ENCODE measurements at regions not wholly inside any gene's neighbourhood (a gene's known extent, or its start where the extent isn't known, plus 50 kb on each side); places are given as distances from the start of the nearest gene placed in this dataset.

DNA sequence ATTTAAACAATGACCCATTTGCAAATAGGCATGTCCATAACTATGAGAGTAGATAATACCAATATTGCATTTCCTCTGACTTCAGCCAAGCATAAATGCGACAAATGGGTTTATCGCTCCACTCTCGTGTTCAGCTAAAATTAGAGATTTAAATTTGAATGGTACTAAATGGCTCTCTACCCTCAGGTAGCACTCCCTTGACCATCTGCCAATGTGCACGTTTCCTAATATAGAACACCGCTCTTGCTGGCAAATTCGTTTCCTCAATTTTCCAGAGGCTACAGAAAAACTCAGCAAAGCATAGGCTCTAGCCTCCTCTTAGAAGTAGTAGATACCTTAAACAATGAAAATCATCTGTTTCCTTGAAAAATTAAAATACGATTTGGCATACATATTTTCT is 251.6 kb downstream of the ADGRA3 start:
- Histone ChIP-seq H3K36me3 (replicated peaks in 1 of 2; ENCODE audit: control insufficient read depth in 2 of 2, insufficient read depth in 2 of 2, low read length in 2 of 2) (no peaks in the 10 kb centered on the region), H3K14ac (ENCODE audit: low read length) (no peak overlapping the region), H3K27me3 (ENCODE audit: control insufficient read depth in 3 of 3, insufficient read depth in 3 of 3, low read depth in 1 of 3, low read length in 3 of 3) (no peaks in the 10 kb centered on the region), H3K79me1 (ENCODE audit: low read depth, low read length) (no peaks in the 10 kb centered on the region), H3K4me3 (ENCODE audit: low read length in 2 of 2) (no peak overlapping the region), H4K91ac (ENCODE audit: low read depth, low read length, poor library complexity) (no peak overlapping the region), H3K27ac (replicated peaks; ENCODE audit: low read length) (no peak overlapping the region), H3K9ac (ENCODE audit: low read depth, low read length, poor library complexity) (no peak overlapping the region), H4K8ac (ENCODE audit: low read depth, low read length) (no peak overlapping the region), H3K9me3 (replicated peaks in 1 of 2; ENCODE audit: control insufficient read depth in 2 of 2, insufficient read depth in 1 of 2, low read depth in 1 of 2, low read length in 2 of 2) (no peaks in the 10 kb centered on the region), H3K23ac (ENCODE audit: low read depth, low read length, poor library complexity) (no peak overlapping the region), H3K18ac (ENCODE audit: low read length) (no peak overlapping the region), H2BK15ac (ENCODE audit: low read length) (no peak overlapping the region), H2BK120ac (ENCODE audit: low read depth, low read length) (no peak overlapping the region), H2AK5ac (ENCODE audit: low read depth, low read length) (no peak overlapping the region), H3K4me1 (ENCODE audit: control insufficient read depth in 2 of 2, insufficient read depth in 1 of 2, low read depth in 1 of 2, low read length in 2 of 2) (no peaks in the 10 kb centered on the region), H2AFZ (ENCODE audit: low read length) (no peak overlapping the region), H3K4me2 (ENCODE audit: insufficient read depth, low read length, poor library complexity, severe bottlenecking) (no peak overlapping the region), H2BK5ac (ENCODE audit: low read length) (no peak overlapping the region), H2BK12ac (ENCODE audit: low read length) (no peak overlapping the region), H3K4ac (ENCODE audit: low read length) (no peak overlapping the region)
- no peak for DNase-seq (ENCODE audit: low spot score)
- WGBS, 2 donors (ENCODE audit: extremely low coverage in 2 of 2, insufficient read length in 2 of 2, insufficient replicate concordance in 1 of 2): no CpG with 5 or more reads among the region's 7 CpGs

DNA sequence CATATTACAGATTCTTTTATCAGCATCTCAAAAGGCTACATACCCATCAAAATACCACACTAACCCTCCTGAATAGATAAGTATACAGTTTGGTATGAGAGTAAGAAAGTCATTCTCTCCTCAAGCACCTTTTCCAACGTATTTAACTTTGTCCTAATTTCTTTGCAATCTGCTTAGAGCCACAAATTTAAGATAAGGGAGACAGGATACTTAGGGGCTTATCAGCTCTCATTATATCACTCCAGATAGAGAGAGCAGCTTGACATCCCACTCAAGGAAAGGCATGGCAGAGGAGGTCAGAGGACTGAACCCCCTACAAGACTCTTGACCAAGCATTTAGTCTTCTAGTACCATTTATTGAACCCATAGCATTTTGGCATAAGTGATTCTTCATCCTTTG is 262.4 kb downstream of the ADGRA3 start:
- H2BK5ac ChIP-seq (ENCODE audit: low read length): no peak overlapping the region
- no peak overlapping the region for H2AFZ ChIP-seq (ENCODE audit: low read length)
- H4K91ac ChIP-seq (ENCODE audit: low read depth, low read length, poor library complexity): no peak overlapping the region
- no peaks in the 10 kb centered on the region for H3K27me3 ChIP-seq (ENCODE audit: control insufficient read depth in 3 of 3, insufficient read depth in 3 of 3, low read depth in 1 of 3, low read length in 3 of 3)
- H3K4me3 ChIP-seq (ENCODE audit: low read length in 2 of 2): no peak overlapping the region
- H2BK120ac ChIP-seq (ENCODE audit: low read depth, low read length): no peak overlapping the region
- H3K9ac ChIP-seq (ENCODE audit: low read depth, low read length, poor library complexity): no peak overlapping the region
- no peak overlapping the region for H3K4me2 ChIP-seq (ENCODE audit: insufficient read depth, low read length, poor library complexity, severe bottlenecking)
- H3K36me3 ChIP-seq (replicated peaks in 1 of 2; ENCODE audit: control insufficient read depth in 2 of 2, insufficient read depth in 2 of 2, low read length in 2 of 2): no peaks in the 10 kb centered on the region
- no peak for DNase-seq (ENCODE audit: low spot score)
- H3K9me3 ChIP-seq (replicated peaks in 1 of 2; ENCODE audit: control insufficient read depth in 2 of 2, insufficient read depth in 1 of 2, low read depth in 1 of 2, low read length in 2 of 2): no peaks in the 10 kb centered on the region
- no peak overlapping the region for H2BK12ac ChIP-seq (ENCODE audit: low read length)
- no peak overlapping the region for H3K14ac ChIP-seq (ENCODE audit: low read length)
- no peak overlapping the region for H2BK15ac ChIP-seq (ENCODE audit: low read length)
- H3K4me1 ChIP-seq (ENCODE audit: control insufficient read depth in 2 of 2, insufficient read depth in 1 of 2, low read depth in 1 of 2, low read length in 2 of 2): no peaks in the 10 kb centered on the region
- H2AK5ac ChIP-seq (ENCODE audit: low read depth, low read length): no peak overlapping the region
- no peak overlapping the region for H3K27ac ChIP-seq (replicated peaks; ENCODE audit: low read length)
- no peak overlapping the region for H3K23ac ChIP-seq (ENCODE audit: low read depth, low read length, poor library complexity)
- no peak overlapping the region for H4K8ac ChIP-seq (ENCODE audit: low read depth, low read length)
- H3K18ac ChIP-seq (ENCODE audit: low read length): no peak overlapping the region
- H3K4ac ChIP-seq (ENCODE audit: low read length): no peak overlapping the region
- no CpG with 5 or more reads among the region's 1 CpG for WGBS, 2 donors (ENCODE audit: extremely low coverage in 2 of 2, insufficient read length in 2 of 2, insufficient replicate concordance in 1 of 2)
- no peaks in the 10 kb centered on the region for H3K79me1 ChIP-seq (ENCODE audit: low read depth, low read length)

DNA sequence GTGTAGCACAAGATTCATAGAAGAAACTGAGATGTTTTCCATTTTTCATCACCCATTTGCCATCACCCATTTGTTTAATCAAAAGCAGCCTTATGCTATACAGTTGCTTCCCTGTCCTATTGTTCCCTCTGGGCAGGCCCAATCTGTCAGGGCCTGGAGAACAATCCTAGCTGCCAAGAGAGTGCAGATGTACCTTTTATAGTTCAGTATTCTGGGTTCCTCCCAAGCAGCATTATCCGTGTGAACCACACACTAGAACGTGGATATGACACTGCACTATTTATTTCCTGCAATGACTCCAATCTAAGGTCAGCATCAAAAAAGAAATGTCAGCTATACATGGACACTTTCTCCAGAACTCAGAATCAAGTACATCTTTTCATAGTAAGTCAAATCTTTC is 269.0 kb downstream of the ADGRA3 start:
- Histone ChIP-seq H4K91ac (ENCODE audit: low read depth, low read length, poor library complexity) (no peak overlapping the region), H3K79me1 (ENCODE audit: low read depth, low read length) (no peaks in the 10 kb centered on the region), H4K8ac (ENCODE audit: low read depth, low read length) (no peak overlapping the region), H3K27me3 (ENCODE audit: control insufficient read depth in 3 of 3, insufficient read depth in 3 of 3, low read depth in 1 of 3, low read length in 3 of 3) (no peaks in the 10 kb centered on the region), H2AFZ (ENCODE audit: low read length) (no peak overlapping the region), H3K36me3 (replicated peaks in 1 of 2; ENCODE audit: control insufficient read depth in 2 of 2, insufficient read depth in 2 of 2, low read length in 2 of 2) (no peaks in the 10 kb centered on the region), H2AK5ac (ENCODE audit: low read depth, low read length) (no peak overlapping the region), H2BK12ac (ENCODE audit: low read length) (no peak overlapping the region), H3K4me1 (ENCODE audit: control insufficient read depth in 2 of 2, insufficient read depth in 1 of 2, low read depth in 1 of 2, low read length in 2 of 2) (no peaks in the 10 kb centered on the region), H3K4me2 (ENCODE audit: insufficient read depth, low read length, poor library complexity, severe bottlenecking) (no peak overlapping the region), H3K9ac (ENCODE audit: low read depth, low read length, poor library complexity) (no peak overlapping the region), H3K23ac (ENCODE audit: low read depth, low read length, poor library complexity) (no peak overlapping the region), H2BK120ac (ENCODE audit: low read depth, low read length) (no peak overlapping the region), H2BK5ac (ENCODE audit: low read length) (no peak overlapping the region), H2BK15ac (ENCODE audit: low read length) (no peak overlapping the region), H3K4me3 (ENCODE audit: low read length in 2 of 2) (no peak overlapping the region), H3K4ac (ENCODE audit: low read length) (no peak overlapping the region), H3K14ac (ENCODE audit: low read length) (no peak overlapping the region), H3K9me3 (replicated peaks in 1 of 2; ENCODE audit: control insufficient read depth in 2 of 2, insufficient read depth in 1 of 2, low read depth in 1 of 2, low read length in 2 of 2) (no peaks in the 10 kb centered on the region), H3K27ac (replicated peaks; ENCODE audit: low read length) (no peak overlapping the region), H3K18ac (ENCODE audit: low read length) (no peak overlapping the region)
- WGBS, 2 donors (ENCODE audit: extremely low coverage in 2 of 2, insufficient read length in 2 of 2, insufficient replicate concordance in 1 of 2): no CpG with 5 or more reads among the region's 2 CpGs
- DNase-seq (ENCODE audit: low spot score): no peak

DNA sequence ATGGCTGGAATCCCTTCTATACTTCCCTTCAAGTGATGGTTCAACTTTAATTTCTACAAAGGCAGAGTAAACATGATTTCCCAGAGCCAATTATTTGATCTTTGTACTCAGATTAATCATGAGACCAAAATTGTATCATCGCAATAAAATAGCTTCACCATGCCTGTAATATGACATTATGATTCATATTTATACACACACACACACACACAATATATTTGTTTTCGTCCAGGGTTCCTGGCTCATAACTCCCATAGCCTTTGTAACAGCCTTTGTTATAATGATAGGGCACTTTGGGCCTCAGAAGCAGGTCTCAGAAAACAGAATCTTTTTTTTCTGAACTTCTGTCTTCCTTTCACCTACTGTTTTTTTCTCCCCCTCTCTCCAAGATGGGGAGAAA is 270.6 kb downstream of the ADGRA3 start:
- no peak for DNase-seq (ENCODE audit: low spot score)
- Histone ChIP-seq H2AFZ (ENCODE audit: low read length) (no peak overlapping the region), H3K4me1 (ENCODE audit: control insufficient read depth in 2 of 2, insufficient read depth in 1 of 2, low read depth in 1 of 2, low read length in 2 of 2) (no peaks in the 10 kb centered on the region), H3K23ac (ENCODE audit: low read depth, low read length, poor library complexity) (no peak overlapping the region), H2AK5ac (ENCODE audit: low read depth, low read length) (no peak overlapping the region), H2BK12ac (ENCODE audit: low read length) (no peak overlapping the region), H3K9me3 (replicated peaks in 1 of 2; ENCODE audit: control insufficient read depth in 2 of 2, insufficient read depth in 1 of 2, low read depth in 1 of 2, low read length in 2 of 2) (no peaks in the 10 kb centered on the region), H4K91ac (ENCODE audit: low read depth, low read length, poor library complexity) (no peak overlapping the region), H2BK5ac (ENCODE audit: low read length) (no peak overlapping the region), H2BK15ac (ENCODE audit: low read length) (no peak overlapping the region), H3K4ac (ENCODE audit: low read length) (no peak overlapping the region), H3K9ac (ENCODE audit: low read depth, low read length, poor library complexity) (no peak overlapping the region), H3K14ac (ENCODE audit: low read length) (no peak overlapping the region), H3K79me1 (ENCODE audit: low read depth, low read length) (no peaks in the 10 kb centered on the region), H3K27ac (replicated peaks; ENCODE audit: low read length) (no peak overlapping the region), H3K36me3 (replicated peaks in 1 of 2; ENCODE audit: control insufficient read depth in 2 of 2, insufficient read depth in 2 of 2, low read length in 2 of 2) (no peaks in the 10 kb centered on the region), H4K8ac (ENCODE audit: low read depth, low read length) (no peak overlapping the region), H3K18ac (ENCODE audit: low read length) (no peak overlapping the region), H3K4me2 (ENCODE audit: insufficient read depth, low read length, poor library complexity, severe bottlenecking) (no peak overlapping the region), H2BK120ac (ENCODE audit: low read depth, low read length) (no peak overlapping the region), H3K4me3 (ENCODE audit: low read length in 2 of 2) (no peak overlapping the region), H3K27me3 (ENCODE audit: control insufficient read depth in 3 of 3, insufficient read depth in 3 of 3, low read depth in 1 of 3, low read length in 3 of 3) (no peaks in the 10 kb centered on the region)
- WGBS, 2 donors (ENCODE audit: extremely low coverage in 2 of 2, insufficient read length in 2 of 2, insufficient replicate concordance in 1 of 2): no CpG with 5 or more reads among the region's 2 CpGs

All from neuronal stem cell (in vitro differentiated cells).